ENCODE measurements at regions not wholly inside any gene's neighbourhood (a gene's known extent, or its start where the extent isn't known, plus 50 kb on each side); places are given as distances from the start of the nearest gene placed in this dataset.
A peak's percentile ranks its signal among the peaks of the same experiment; 100 is the strongest.
"Not testable (repeated sequence)": the region's sequence is repeated elsewhere in the genome, so short reads cannot be mapped to it uniquely, and the experiment has no call there.

GRCh38 chr4:9505341-9505740 is 61.1 kb downstream of the DEFB131A start:
- not testable (repeated sequence) for DNase-seq

GRCh38 chr4:9506672-9507071 is 62.5 kb downstream of the DEFB131A start:
- DNase-seq: not testable (repeated sequence)

DNA sequence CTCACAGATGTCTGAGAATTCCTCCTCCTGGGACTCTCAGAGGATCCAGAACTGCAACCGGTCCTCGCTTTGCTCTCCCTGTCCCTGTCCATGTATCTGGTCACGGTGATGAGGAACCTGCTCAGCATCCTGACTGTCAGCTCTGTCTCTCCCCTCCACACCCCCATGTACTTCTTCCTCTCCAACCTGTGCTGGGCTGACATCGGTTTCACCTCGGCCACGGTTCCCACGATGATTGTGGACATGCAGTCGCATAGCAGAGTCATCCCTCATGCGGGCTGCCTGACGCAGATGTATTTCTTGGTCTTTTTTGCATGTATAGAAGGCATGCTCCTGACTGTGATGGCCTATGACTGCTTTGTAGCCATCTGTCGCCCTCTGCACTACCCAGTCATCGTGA is 68.7 kb downstream of the DEFB131A start:
- DNase-seq: not testable (repeated sequence)

GRCh38 chr4:9519631-9520030 is 75.4 kb downstream of the DEFB131A start:
- DNase-seq: not testable (repeated sequence)

DNA sequence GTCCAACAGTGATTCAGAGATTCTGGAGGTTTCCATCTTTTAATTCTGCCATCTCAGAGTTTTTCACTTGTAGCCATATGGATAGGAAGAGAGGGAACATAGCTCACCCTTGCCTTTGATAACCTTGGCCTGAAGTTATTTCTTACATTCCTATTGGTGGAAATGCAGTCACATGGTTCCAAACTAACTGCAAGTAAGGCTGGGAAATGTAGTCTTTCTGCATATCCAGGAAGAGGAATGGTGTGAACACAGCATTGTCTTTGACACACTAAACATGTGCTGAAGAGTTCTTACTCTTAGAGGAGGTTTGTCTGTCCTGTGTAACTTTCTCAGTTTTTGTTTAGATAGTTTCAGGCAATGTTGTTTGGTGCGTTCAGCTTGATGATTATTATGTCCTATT is 78.7 kb downstream of the DEFB131A start:
- not testable (repeated sequence) for DNase-seq

DNA sequence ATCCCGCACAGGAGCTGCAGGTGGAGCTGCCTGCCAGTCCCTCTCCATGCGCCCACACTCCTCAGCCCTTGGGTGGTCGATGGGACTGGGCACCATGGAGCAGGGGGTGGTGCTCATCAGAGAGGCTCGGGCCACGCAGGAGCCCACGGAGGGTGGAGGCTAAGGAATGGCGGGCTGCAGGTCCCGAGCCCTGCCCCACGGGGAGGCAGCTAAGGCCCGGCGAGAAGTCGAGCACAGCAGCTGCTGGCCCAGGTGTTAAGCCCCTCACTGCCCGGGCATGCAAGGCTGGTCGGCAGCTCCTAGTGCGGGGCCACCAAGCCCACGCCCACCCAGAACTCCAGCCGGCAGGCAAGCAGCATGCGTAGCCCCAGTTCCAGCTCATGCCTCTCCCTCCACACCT is 80.2 kb downstream of the DEFB131A start:
- DNase-seq: not testable (repeated sequence)

DNA sequence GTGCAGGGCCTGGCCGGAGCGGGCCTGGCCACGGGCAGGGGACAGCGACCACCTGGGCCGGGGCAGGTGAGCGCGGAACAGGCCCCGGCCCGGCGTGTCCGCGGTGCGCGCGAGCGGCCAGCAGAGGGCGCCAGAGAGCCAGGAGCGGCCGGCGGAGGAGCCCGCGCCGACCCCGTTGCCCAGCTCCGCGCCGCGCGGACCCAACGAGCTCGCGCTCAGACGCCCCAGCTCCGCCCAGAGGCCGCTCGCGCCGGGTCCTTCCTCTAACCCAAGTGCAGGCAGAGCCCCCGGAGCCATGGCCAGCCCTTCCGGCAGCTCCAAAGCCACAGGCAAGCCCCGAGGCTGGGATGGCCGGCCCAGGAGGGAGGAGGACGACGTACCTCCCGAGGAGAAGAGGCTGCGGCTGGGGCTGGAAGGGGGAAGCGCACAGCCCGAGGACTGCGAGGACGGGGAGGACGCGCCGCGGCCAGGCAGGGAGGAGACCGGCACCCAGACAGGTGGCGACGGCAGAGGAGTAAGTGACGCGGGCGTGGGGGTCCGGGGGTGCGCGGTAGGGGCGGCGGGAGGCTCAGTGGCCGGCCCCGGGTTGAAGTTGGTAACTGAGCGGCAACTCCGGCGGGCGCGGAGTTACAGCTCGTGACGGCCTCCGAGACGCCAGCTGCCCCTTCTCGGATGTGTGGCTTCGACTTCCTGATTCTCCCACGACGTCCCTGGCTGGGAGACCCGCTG is 88.1 kb downstream of the DEFB131A start:
- peak in 54 of 58 donors; percentile 3 to 69 (median 44) for DNase-seq

GRCh38 chr4:9532863-9533192 is 88.6 kb downstream of the DEFB131A start:
- not testable (repeated sequence) for DNase-seq

DNA sequence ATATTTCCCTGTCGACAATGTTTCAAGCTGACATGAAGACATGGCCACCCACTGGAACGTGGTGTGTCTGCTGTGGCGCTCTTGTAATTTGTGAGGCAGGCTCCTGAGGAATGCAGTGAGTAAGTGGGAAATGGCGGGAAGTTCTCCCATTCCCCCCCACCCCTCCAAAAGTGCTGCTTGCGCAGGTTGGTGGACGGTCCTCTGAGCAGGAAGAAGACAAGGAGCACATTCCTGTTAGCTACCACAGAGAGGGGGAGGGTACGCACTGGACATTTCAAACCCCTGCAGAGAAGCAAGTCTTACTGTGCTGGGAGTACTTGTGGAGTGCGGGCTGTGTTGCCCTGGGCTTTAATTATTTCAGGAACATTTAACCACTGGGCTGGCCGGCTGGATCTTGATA is 92.9 kb downstream of the DEFB131A start:
- DNase-seq: not testable (repeated sequence)

DNA sequence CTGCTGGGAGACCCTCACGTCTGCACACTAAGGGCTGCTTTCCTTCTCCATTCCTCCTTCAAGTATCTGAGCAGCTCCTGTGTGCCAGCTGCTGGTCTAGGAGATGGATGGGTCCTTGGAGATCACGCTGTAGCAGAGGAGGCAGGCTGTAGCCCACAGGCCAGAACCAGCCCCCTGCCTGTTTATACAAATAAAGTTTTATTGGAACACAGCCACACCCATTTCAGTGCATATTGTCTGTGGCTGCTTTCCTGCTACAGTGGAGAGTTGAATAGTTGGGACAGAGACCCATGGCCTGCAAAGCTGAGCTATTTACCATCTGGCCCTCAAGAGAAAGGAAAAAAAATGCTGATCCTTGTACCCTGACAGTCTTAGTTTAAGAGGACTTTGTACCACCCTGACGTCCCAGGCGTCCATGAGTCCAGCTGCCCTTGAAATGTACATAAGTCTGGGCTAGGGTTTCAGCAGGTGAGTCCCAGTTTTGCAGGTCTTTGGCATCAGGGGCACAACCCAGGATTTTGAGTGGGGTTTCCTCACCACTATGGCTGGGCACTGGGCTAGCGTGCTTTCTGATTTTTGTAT is 95.8 kb downstream of the DEFB131A start:
- not testable (repeated sequence) for DNase-seq

DNA sequence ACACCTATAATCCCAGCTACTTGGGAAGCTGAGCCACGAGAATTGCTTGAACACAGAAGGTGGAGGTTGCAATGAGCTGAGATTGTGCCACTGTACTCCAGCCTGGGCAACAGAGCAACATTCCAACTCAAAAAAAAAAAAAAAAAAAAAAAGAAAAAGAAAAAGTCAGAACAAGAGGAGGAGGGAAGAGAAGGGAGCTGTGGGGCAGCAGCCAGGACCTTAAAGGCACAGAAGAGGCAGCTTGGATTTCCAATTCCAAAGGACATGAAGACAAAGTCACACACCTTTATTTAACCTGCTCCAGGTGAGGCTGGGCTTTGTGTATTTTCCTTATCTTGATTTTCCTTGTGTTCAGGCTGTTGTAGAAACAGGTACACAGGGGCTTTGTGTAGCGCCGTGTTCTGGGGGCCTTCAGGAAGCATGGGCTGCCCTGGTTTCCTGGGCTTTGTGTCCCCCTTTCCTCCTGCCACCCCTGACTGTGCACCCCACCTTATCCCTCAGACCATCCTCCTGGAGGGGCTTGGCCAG is 97.2 kb downstream of the DEFB131A start:
- not testable (repeated sequence) for DNase-seq

DNA sequence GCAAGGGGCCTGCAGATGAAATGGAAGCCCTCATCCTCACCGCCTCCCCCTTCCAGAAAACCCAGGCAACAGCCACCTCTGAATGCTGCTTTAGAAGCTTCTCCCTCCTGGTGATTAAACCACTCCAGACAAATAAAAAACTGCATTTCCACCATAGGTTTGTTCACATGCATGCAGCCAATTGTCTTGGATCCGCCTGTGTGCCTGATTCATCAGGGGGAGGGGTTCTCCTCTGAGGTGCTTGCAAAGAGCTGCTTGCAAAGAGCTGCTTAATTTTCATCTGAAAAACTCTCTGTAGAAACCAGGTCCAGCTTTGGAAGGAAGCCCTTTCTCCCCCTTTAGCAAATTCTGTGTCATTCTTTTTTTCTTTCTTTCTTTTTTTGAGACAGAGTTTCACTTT is 100.6 kb downstream of the DEFB131A start:
- DNase-seq: peak in 20 of 58 donors; percentile 2 to 60 (median 16)

- DNase-seq: not testable (repeated sequence)
Observed at GRCh38 chr4:9547470-9547869, 103.3 kb downstream of the DEFB131A start.

DNA sequence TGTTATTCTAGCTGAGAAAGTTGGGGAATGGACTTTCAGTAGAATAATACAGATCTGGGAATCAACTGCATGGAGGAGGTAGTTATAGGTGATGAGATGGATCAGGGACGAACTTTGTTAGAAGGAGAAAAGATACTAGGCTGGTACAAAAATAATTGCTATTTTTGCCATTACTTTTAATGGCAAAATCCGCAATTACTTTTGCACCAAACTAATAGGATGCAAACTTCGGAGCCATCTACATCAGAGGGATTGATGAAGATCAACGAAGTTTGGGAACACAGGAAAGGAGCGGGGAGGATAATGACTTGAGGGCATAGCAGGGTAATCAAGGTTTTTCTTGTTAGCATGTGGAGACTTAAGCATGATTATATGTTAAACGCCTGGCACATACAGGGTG is 111.9 kb downstream of the DEFB131A start:
- DNase-seq: not testable (repeated sequence)

- DNase-seq: not testable (repeated sequence)
Observed at GRCh38 chr4:9577869-9578268, 133.7 kb downstream of the DEFB131A start.

- not testable (repeated sequence) for DNase-seq
Observed at GRCh38 chr4:9582880-9583279, 138.7 kb downstream of the DEFB131A start.

DNA sequence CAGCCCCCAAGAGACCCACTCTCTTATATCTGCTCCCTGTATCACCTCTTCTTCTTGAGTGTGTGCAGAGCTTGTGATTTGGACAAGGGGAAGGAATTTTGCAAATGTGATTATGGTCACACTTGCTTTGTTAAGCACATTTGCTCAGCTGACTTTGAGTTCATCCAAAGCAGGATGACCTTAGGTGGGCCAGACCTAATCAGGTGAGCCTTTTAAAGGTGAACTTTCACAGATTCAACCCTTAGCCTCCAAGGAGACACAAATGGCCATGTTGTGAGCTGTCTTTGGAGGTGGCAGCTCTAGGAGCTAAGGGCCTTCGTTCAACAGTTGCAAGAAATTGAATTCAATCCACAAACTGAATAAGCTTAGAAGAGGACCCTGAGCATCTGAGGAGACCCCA is 147.8 kb downstream of the DEFB131A start:
- no peak for DNase-seq

GRCh38 chr4:9594948-9595347 is 150.7 kb downstream of the DEFB131A start:
- DNase-seq: no peak

DNA sequence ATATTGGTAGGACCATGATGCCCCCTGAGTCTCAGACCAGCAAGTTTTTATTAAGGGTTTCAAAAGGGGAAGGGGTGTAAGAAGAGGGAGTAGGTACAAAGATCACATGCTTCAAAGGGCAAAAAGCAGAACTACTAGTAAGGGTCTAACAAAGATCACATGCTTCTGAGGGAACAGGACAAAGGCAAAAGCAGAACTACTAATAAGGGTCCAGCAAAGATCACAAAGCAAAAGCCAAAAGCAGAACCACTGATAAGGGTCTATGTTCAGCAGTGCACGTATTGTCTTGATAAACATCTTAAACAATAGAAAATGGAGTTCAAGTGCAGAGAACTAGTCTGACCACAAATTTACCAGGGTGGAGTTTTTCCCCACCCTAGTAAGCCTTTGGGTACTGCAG is 151.3 kb downstream of the DEFB131A start:
- DNase-seq: not testable (repeated sequence)

GRCh38 chr4:9599266-9599665 is 155.1 kb downstream of the DEFB131A start:
- DNase-seq: no peak

DNA sequence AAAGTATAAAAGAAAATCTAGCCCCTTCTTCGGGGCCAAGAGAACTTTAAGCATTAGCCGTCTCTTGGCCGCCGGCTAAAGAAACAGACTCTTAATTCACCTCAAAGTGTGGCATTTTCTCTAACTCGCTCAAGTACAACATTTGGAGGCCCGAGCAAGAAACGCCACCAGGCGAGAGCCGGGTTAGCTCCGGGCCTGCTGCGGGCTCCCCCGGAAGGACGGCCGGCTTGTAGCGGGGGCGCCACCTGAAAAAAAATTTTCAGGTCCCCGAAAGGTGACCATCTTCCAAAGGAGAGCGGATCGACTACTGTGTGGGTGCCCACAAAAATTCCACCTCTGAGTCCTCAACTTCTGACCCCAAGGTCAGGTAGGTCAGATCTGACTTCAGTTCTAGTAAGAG is 156.0 kb downstream of the DEFB131A start:
- DNase-seq: no peak

- no peak for DNase-seq
Observed at GRCh38 chr4:9602389-9602914, 158.2 kb downstream of the DEFB131A start.

Data from anterior cingulate cortex (tissue), 58 donors.